DOHH2 (cell line): ENCODE measurements at regions not wholly inside any gene's neighbourhood (a gene's known extent, or its start where the extent isn't known, plus 50 kb on each side); places are given as distances from the start of the nearest gene placed in this dataset.

ENCODE experiments used
- H3F3A ChIP-seq: fragments of 200-600 bp; sonication (generic), shearing (Covaris generic); 2 replicates; pipeline ENCODE4 v1.6.0; 2016; ENCODE audit warnings: antibody characterized with exemption, mild to moderate bottlenecking; ENCODE audit not compliant: control insufficient read depth, insufficient read depth
- H3K27ac ChIP-seq: fragments of 200-600 bp; sonication (generic); 2 replicates; pipeline ENCODE4 v1.5.1; 2014; ENCODE audit warnings: low read depth, mild to moderate bottlenecking, low read length, moderate library complexity
- H3K27me3 ChIP-seq: fragments of 200-600 bp; sonication (generic); 2 replicates; pipeline ENCODE4 v1.6.1; 2014; ENCODE audit warnings: mild to moderate bottlenecking, low read length, mixed read lengths; ENCODE audit not compliant: control insufficient read depth
- H3K36me3 ChIP-seq: fragments of 200-600 bp; sonication (generic); 2 replicates; pipeline ENCODE4 v1.6.1; 2014; ENCODE audit warnings: mild to moderate bottlenecking, low read length, moderate library complexity, mixed read lengths; ENCODE audit not compliant: control insufficient read depth
- H3K4me1 ChIP-seq: fragments of 200-600 bp; sonication (generic); 2 replicates; pipeline ENCODE4 v1.6.1; 2014; ENCODE audit warnings: mild to moderate bottlenecking, low read length, mixed read lengths; ENCODE audit not compliant: control insufficient read depth
- H3K4me2 ChIP-seq: fragments of 200-600 bp; sonication (generic); 2 replicates; pipeline ENCODE4 v1.6.0; 2014; ENCODE audit warnings: mild to moderate bottlenecking, low read length, moderate library complexity
- H3K4me3 ChIP-seq: fragments of 200-600 bp; sonication (generic); 2 replicates; pipeline ENCODE4 v1.5.1; 2014; ENCODE audit warnings: mild to moderate bottlenecking, low read length, mixed read lengths
- H3K79me2 ChIP-seq: fragments of 200-600 bp; sonication (generic); 2 replicates; pipeline ENCODE4 v1.6.1; 2014; ENCODE audit warnings: mild to moderate bottlenecking, low read length, mixed read lengths; ENCODE audit not compliant: control insufficient read depth
- H3K9me2 ChIP-seq: fragments of 200-600 bp; sonication (generic); replicated peaks from 2 replicates; pipeline ENCODE4 v1.6.1; 2014; ENCODE audit warnings: mild to moderate bottlenecking, low read length, mixed read lengths; ENCODE audit not compliant: control insufficient read depth
- H3K9me3 ChIP-seq: fragments of 200-600 bp; sonication (generic); 2 replicates; pipeline ENCODE4 v1.6.1; 2014; ENCODE audit warnings: antibody characterized with exemption, low read length, mixed read lengths; ENCODE audit not compliant: control insufficient read depth, insufficient read depth
- H4K20me1 ChIP-seq: fragments of 200-600 bp; sonication (generic); 2 replicates; pipeline ENCODE4 v1.6.0; 2014; ENCODE audit warnings: low read depth, mild to moderate bottlenecking, antibody characterized with exemption, low read length, moderate library complexity; ENCODE audit not compliant: control insufficient read depth, insufficient read depth
- EZH2phosphoT487 ChIP-seq: fragments of 200-600 bp; sonication (generic); IDR thresholded peaks from 2 replicates; pipeline ENCODE4 v1.6.1; 2017; ENCODE audit warnings: borderline replicate concordance, mild to moderate bottlenecking, antibody characterized with exemption, low read length, moderate library complexity, mixed read lengths
- TF ChIP-seq, protein P1 (sequence below): fragments of 200-600 bp; sonication (generic); IDR thresholded peaks from one replicate; pipeline ENCODE4 v1.5.1; 2014; ENCODE audit warnings: antibody characterized with exemption, mild to moderate bottlenecking, low read depth, low read length; ENCODE audit not compliant: poor library complexity, severe bottlenecking

DNA sequence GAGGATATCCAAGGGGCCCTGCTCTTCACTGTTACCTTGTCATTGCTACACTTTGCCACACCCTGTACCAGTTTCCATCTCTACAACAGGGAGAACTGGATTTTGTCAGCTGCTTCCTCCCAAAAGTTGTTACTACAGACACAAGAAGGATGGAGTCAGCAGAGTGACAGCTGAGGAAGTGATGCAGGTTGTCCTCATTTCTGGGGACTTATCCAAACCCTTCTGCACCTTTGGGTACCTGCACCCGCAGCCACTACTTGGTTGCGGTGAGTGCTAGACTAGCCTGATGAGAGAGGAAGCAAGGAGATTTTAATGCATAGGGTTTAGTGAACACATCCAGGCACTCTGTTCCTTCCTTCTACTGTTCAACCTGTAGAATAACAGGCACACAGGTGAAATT is 281.0 kb downstream of the RPS24 start:
- H3F3A ChIP-seq: no peaks in the 10 kb centered on the region
- H3K4me2 ChIP-seq: no peak overlapping the region
- H3K9me3 ChIP-seq: no peaks in the 10 kb centered on the region
- H3K27me3 ChIP-seq: 0 out of 2 replicates have a peak, but pooled peaks cover 3% of the 10 kb centered on the region
- H3K4me3 ChIP-seq: no peak overlapping the region
- no peaks in the 10 kb centered on the region for H3K36me3 ChIP-seq
- TF ChIP-seq, protein P1, sequence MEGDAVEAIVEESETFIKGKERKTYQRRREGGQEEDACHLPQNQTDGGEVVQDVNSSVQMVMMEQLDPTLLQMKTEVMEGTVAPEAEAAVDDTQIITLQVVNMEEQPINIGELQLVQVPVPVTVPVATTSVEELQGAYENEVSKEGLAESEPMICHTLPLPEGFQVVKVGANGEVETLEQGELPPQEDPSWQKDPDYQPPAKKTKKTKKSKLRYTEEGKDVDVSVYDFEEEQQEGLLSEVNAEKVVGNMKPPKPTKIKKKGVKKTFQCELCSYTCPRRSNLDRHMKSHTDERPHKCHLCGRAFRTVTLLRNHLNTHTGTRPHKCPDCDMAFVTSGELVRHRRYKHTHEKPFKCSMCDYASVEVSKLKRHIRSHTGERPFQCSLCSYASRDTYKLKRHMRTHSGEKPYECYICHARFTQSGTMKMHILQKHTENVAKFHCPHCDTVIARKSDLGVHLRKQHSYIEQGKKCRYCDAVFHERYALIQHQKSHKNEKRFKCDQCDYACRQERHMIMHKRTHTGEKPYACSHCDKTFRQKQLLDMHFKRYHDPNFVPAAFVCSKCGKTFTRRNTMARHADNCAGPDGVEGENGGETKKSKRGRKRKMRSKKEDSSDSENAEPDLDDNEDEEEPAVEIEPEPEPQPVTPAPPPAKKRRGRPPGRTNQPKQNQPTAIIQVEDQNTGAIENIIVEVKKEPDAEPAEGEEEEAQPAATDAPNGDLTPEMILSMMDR: no peak
- no peak for TF ChIP-seq EZH2phosphoT487
- H3K9me2 ChIP-seq: no peaks in the 10 kb centered on the region
- H3K27ac ChIP-seq: no peak overlapping the region
- no peaks in the 10 kb centered on the region for H4K20me1 ChIP-seq
- no peaks in the 10 kb centered on the region for H3K79me2 ChIP-seq
- no peaks in the 10 kb centered on the region for H3K4me1 ChIP-seq

DNA sequence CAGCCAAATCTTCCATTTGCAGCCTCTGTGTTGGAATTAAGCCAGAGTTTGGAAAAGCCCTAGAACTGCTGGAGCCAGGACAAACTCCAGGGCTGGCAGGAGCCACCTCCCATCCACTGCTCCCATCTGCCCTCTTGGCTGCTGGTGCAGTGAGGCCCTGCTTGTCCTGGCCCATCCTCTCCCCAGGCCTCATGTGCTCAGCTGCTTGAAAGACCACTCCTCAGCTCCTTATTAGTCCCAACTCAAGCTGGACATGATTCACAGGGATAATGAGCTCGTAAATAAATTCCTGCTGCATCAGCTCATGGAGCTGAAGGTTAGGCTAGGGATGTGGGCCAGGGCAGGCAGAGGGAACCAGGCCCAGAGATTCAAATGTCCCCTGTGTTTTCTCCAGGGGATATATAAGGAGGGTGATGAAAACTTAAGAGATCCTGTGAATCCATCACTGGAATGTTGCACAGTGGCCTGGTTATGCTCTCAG is 282.8 kb downstream of the RPS24 start:
- Histone ChIP-seq H3K9me2 (no peaks in the 10 kb centered on the region), H3K4me2 (no peak overlapping the region), H3K79me2 (no peaks in the 10 kb centered on the region), H3F3A (no peaks in the 10 kb centered on the region), H3K27me3 (no peaks in the 10 kb centered on the region), H4K20me1 (no peaks in the 10 kb centered on the region), H3K4me3 (no peak overlapping the region), H3K36me3 (no peaks in the 10 kb centered on the region), H3K4me1 (no peaks in the 10 kb centered on the region), H3K9me3 (no peaks in the 10 kb centered on the region), H3K27ac (no peak overlapping the region)
- no peak for TF ChIP-seq EZH2phosphoT487
- TF ChIP-seq, protein P1: no peak

DNA sequence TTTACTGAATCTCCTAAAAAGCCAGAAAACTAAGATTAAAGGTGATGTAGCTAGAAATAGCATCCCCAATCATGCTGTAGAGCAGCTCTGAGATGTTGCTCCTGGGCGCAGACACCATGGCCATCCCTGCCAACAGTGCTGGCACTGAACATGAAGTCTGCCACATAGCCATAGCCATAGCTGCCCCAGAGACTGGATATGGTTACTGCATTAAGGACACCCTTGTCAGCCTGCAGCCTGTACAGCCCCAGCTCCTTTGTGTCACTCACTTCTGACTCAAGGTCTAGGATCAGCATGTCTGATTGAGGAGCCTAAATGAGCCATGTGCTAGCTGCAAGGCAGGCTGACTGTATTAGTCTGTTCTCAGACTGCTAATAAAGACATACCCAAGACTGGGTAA is 284.6 kb downstream of the RPS24 start:
- Histone ChIP-seq H3K79me2 (no peaks in the 10 kb centered on the region), H3K27me3 (0 out of 2 replicates have a peak, but pooled peaks cover 2% of the 10 kb centered on the region), H3F3A (no peaks in the 10 kb centered on the region), H3K9me2 (no peaks in the 10 kb centered on the region), H3K36me3 (no peaks in the 10 kb centered on the region), H3K4me3 (no peak overlapping the region), H4K20me1 (no peaks in the 10 kb centered on the region), H3K4me1 (no peaks in the 10 kb centered on the region), H3K9me3 (no peaks in the 10 kb centered on the region), H3K27ac (no peak overlapping the region), H3K4me2 (no peak overlapping the region)
- TF ChIP-seq EZH2phosphoT487: no peak
- TF ChIP-seq, protein P1: no peak

DNA sequence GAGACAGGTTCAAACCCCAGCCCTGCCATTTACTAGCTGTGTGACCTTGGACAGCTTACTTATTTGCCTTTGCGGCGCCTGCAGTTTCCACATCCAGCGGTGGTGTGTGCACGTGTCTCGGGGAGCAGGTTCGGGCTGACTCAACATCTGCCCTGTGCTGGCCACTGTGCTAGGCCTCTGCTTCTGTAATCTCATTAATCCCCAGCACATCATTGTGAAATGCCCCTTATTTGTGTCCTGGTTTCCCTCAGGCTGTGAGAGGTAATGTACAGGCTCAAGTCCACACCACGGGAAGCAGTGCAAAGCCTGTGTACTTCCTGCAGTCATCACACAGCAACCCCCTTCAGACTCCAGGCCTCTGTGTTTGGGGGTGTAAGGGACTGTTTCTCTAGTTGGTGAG is 285.7 kb downstream of the RPS24 start:
- H3F3A ChIP-seq: no peaks in the 10 kb centered on the region
- H3K27me3 ChIP-seq: 0 out of 2 replicates have a peak, but pooled peaks cover 2% of the 10 kb centered on the region
- H3K27ac ChIP-seq: no peak overlapping the region
- H3K79me2 ChIP-seq: no peaks in the 10 kb centered on the region
- no peaks in the 10 kb centered on the region for H4K20me1 ChIP-seq
- no peak overlapping the region for H3K4me3 ChIP-seq
- H3K4me1 ChIP-seq: no peaks in the 10 kb centered on the region
- no peak overlapping the region for H3K4me2 ChIP-seq
- no peaks in the 10 kb centered on the region for H3K9me3 ChIP-seq
- no peaks in the 10 kb centered on the region for H3K36me3 ChIP-seq
- no peak for TF ChIP-seq EZH2phosphoT487
- TF ChIP-seq, protein P1: no peak
- no peaks in the 10 kb centered on the region for H3K9me2 ChIP-seq
